BJ (cell line): ENCODE measurements at regions not wholly inside any gene's neighbourhood (a gene's known extent, or its start where the extent isn't known, plus 50 kb on each side); places are given as distances from the start of the nearest gene placed in this dataset.

Experiments used
- CTCF ChIA-PET: fragments of 350-600 bp; formaldehyde crosslinking; extraction: SDS; loops from one replicate; lab custom pipeline; 2021; ENCODE audit warnings: antibody characterized with exemption, inconsistent platforms; lab: Yijun Ruan, JAX
- POLR2A ChIA-PET: fragments of 300-600 bp; sonication (Branson Sonifier 250); formaldehyde crosslinking; extraction: SDS; loops from one replicate; lab custom pipeline; 2021; ENCODE audit warnings: antibody characterized with exemption; lab: Charles Lee
- DNase-seq: peaks from one replicate; pipeline ENCODE4 v3.0.0-alpha.2; 2011; ENCODE audit warnings: low read depth
- H3K27me3 ChIP-seq: 2 replicates; pipeline ENCODE4 v1.6.0; 2011; ENCODE audit warnings: low read length; ENCODE audit not compliant: control insufficient read depth, insufficient read depth
- H3K36me3 ChIP-seq: 2 replicates; pipeline ENCODE4 v1.5.1; 2011; ENCODE audit warnings: low read length; ENCODE audit not compliant: control insufficient read depth, insufficient read depth
- H3K4me3 ChIP-seq: 2 replicates; pipeline ENCODE4 v1.5.1; 2011; ENCODE audit warnings: low read depth, mild to moderate bottlenecking, control low read depth, low read length
- CTCF ChIP-seq: IDR thresholded peaks from 2 replicates; pipeline ENCODE4 v1.5.1; 2011; ENCODE audit warnings: low read depth, mild to moderate bottlenecking, control low read depth, inconsistent platforms, low read length, moderate library complexity; ENCODE audit not compliant: insufficient read depth

- Histone ChIP-seq H3K27me3 (no peaks in the 10 kb centered on the region), H3K36me3 (no peaks in the 10 kb centered on the region), H3K4me3 (no peak overlapping the region)
- no peak for TF ChIP-seq CTCF
- ChIA-PET POLR2A (no interaction called here), CTCF (no interaction called here)
- no peak for DNase-seq
Observed at GRCh38 chr1:217238945-217239344, 391.9 kb downstream of the GPATCH2 start.

- POLR2A ChIA-PET, result no interaction called here
- Histone ChIP-seq H3K36me3 (no peaks in the 10 kb centered on the region), H3K4me3 (no peak overlapping the region), H3K27me3 (no peaks in the 10 kb centered on the region)
- CTCF ChIA-PET, result interaction anchor here (0.6 kb wide), 1 partner anchor 290 kb away, joined by 3 read pairs; no protein-coding TSS in a partner anchor
- no peak for TF ChIP-seq CTCF
- DNase-seq, result no peak
Observed at GRCh38 chr1:217230412-217230811, 400.5 kb downstream of the GPATCH2 start.

DNA sequence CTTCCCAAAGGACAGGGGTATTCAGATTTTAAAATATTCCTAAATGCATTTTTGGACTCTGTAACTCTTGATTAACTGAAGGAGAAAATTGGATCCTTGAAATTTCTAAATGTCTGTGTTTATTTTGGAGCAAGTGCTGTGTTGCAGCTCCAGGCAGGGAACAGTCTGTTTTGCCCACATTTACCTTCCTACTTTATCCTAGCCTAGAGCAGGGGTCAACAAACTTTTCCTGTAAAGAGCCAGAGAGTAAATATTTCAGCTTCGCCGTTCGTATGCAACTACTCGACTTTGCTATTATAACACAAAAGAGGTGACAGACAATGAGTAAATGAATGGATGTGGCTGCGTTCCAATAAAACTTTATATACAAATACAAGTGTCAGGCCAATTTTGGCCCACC lies 402.2 kb downstream of the GPATCH2 start:
- no peak overlapping the region for H3K4me3 ChIP-seq
- no peak for TF ChIP-seq CTCF
- ChIA-PET POLR2A (no interaction called here), CTCF (no interaction called here)
- no peaks in the 10 kb centered on the region for H3K27me3 ChIP-seq
- no peak for DNase-seq
- H3K36me3 ChIP-seq, result no peaks in the 10 kb centered on the region

GRCh38 chr1:217224201-217224600 lies 406.7 kb downstream of the GPATCH2 start:
- H3K4me3 ChIP-seq, result no peak overlapping the region
- no peak for DNase-seq
- H3K27me3 ChIP-seq, result no peaks in the 10 kb centered on the region
- TF ChIP-seq CTCF, result no peak
- H3K36me3 ChIP-seq, result no peaks in the 10 kb centered on the region
- ChIA-PET POLR2A (no interaction called here), CTCF (no interaction called here)

DNA sequence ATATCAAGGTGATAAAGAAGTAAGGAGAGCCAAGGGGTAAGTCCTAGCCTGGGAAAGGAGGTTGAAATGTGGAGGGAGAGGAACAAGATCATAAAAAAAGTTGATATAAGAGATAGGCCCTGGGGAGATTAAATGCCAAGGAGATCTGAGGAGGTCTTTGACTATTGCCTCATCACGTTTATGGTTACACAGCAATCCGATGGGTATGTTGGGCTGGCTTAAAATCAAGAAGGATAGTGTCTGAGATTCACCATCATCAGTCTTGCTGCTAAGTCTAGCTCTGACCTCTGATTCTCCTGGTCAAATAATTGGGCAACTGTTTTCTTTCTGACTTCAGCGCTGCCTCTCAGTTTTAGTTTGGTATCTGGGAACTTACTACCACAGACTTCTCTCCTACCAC lies 416.3 kb downstream of the GPATCH2 start:
- ChIA-PET CTCF (no interaction called here), POLR2A (no interaction called here)
- Histone ChIP-seq H3K4me3 (no peak overlapping the region), H3K27me3 (no peaks in the 10 kb centered on the region), H3K36me3 (no peaks in the 10 kb centered on the region)
- no peak for DNase-seq
- TF ChIP-seq CTCF, result no peak
